Natural killer cell (primary cell): ENCODE measurements at regions not wholly inside any gene's neighbourhood (a gene's known extent, or its start where the extent isn't known, plus 50 kb on each side); places are given as distances from the start of the nearest gene placed in this dataset.

Source experiments
- ATAC-seq, 3 donors: fragments of 150-1000 bp in 2 of 3; fragments of 200-7000 bp in 1 of 3; cut with Tn5 transposase; 1 replicate in 1 of 3; 2 replicates in 2 of 3; pipeline ENCODE4 v1.10.0; 2021; ENCODE audit warnings: mild to moderate bottlenecking in 2 of 3, moderate library complexity in 2 of 3
- DNase-seq, 2 donors: peaks; one replicate each; pipeline versions ENCODE4 v3.0.0 to v3.0.0-alpha.2; 2013 to 2021; ENCODE audit warnings: mixed read lengths in 1 of 2
- H3K27ac ChIP-seq: one replicate; pipeline ENCODE4 v1.5.1; 2013; ENCODE audit warnings: mild to moderate bottlenecking, low read length
- H3K27me3 ChIP-seq: one replicate; pipeline ENCODE4 v1.6.1; 2013; ENCODE audit warnings: low read length; ENCODE audit not compliant: control insufficient read depth, insufficient read depth
- H3K36me3 ChIP-seq: one replicate; pipeline ENCODE4 v1.6.1; 2013; ENCODE audit warnings: low read length; ENCODE audit not compliant: control insufficient read depth, insufficient read depth
- H3K4me1 ChIP-seq: one replicate; pipeline ENCODE4 v1.6.1; 2013; ENCODE audit warnings: low read length; ENCODE audit not compliant: control insufficient read depth, insufficient read depth
- H3K4me3 ChIP-seq: one replicate; pipeline ENCODE4 v1.5.1; 2013; ENCODE audit warnings: low read length
- H3K9me3 ChIP-seq: one replicate; pipeline ENCODE4 v1.6.1; 2013; ENCODE audit warnings: low read length; ENCODE audit not compliant: control insufficient read depth, insufficient read depth
- H3K27ac Mint-ChIP-seq, 2 donors: one replicate each; pipeline ENCODE4 v1.8.0; 2022; ENCODE audit warnings: mild to moderate bottlenecking in 2 of 2, mixed read lengths in 2 of 2, moderate library complexity in 1 of 2
- H3K27me3 Mint-ChIP-seq, 2 donors: one replicate each; pipeline ENCODE4 v1.8.0; 2022; ENCODE audit warnings: low read depth in 2 of 2, mixed read lengths in 2 of 2
- H3K36me3 Mint-ChIP-seq: one replicate; pipeline ENCODE4 v1.8.0; 2022; ENCODE audit warnings: mixed read lengths
- H3K4me1 Mint-ChIP-seq, 2 donors: one replicate each; pipeline ENCODE4 v1.8.0; 2022; ENCODE audit warnings: mixed read lengths in 2 of 2
- H3K4me3 Mint-ChIP-seq: one replicate; pipeline ENCODE4 v1.8.0; 2022; ENCODE audit warnings: mild to moderate bottlenecking, moderate library complexity, mixed read lengths
- H3K9me3 Mint-ChIP-seq, 2 donors: one replicate each; pipeline ENCODE4 v1.8.0; 2022; ENCODE audit warnings: mixed read lengths in 2 of 2
- WGBS: methylation state at CpG from one replicate; pipeline ENCODE4 v1.1.7; 2013; ENCODE audit warnings: missing lambda C conversion rate; ENCODE audit not compliant: insufficient coverage; 5-methylcytosine and 5-hydroxymethylcytosine counted together
- intact Hi-C: fragments of 100-400 bp; cut with micrococcal nuclease; formaldehyde crosslinking; loops from one replicate; pipeline ENCODE4 v1.14.2; 2022
- TF ChIP-seq, protein P1 (sequence below): fragments of 200-600 bp; IDR thresholded peaks from one replicate; pipeline ENCODE4 v1.8.0; 2022; ENCODE audit warnings: antibody characterized with exemption

GRCh38 chr4:8702020-8702495, 109.5 kb downstream of the CPZ start:
- no peaks in the 10 kb centered on the region for H3K4me1 Mint-ChIP-seq
- H3K27ac Mint-ChIP-seq: peak overlapping the region in 1 of 2 donors; percentile 46
- H3K9me3 Mint-ChIP-seq: no peaks in the 10 kb centered on the region
- DNase-seq: no peak
- H3K27me3 ChIP-seq: no peaks in the 10 kb centered on the region
- TF ChIP-seq, protein P1, sequence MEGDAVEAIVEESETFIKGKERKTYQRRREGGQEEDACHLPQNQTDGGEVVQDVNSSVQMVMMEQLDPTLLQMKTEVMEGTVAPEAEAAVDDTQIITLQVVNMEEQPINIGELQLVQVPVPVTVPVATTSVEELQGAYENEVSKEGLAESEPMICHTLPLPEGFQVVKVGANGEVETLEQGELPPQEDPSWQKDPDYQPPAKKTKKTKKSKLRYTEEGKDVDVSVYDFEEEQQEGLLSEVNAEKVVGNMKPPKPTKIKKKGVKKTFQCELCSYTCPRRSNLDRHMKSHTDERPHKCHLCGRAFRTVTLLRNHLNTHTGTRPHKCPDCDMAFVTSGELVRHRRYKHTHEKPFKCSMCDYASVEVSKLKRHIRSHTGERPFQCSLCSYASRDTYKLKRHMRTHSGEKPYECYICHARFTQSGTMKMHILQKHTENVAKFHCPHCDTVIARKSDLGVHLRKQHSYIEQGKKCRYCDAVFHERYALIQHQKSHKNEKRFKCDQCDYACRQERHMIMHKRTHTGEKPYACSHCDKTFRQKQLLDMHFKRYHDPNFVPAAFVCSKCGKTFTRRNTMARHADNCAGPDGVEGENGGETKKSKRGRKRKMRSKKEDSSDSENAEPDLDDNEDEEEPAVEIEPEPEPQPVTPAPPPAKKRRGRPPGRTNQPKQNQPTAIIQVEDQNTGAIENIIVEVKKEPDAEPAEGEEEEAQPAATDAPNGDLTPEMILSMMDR: no peak
- H3K4me1 ChIP-seq: no peaks in the 10 kb centered on the region
- H3K36me3 Mint-ChIP-seq: no peaks in the 10 kb centered on the region
- no peaks in the 10 kb centered on the region for H3K36me3 ChIP-seq
- no peak for ATAC-seq
- 71% methylated on average over 10 of the region's 10 CpGs for WGBS
- no peaks in the 10 kb centered on the region for H3K27me3 Mint-ChIP-seq
- no peak overlapping the region for H3K4me3 ChIP-seq
- no peaks in the 10 kb centered on the region for H3K9me3 ChIP-seq
- intact Hi-C loops: no loop called here
- no peak overlapping the region for H3K27ac ChIP-seq
- H3K4me3 Mint-ChIP-seq: no peak overlapping the region

DNA sequence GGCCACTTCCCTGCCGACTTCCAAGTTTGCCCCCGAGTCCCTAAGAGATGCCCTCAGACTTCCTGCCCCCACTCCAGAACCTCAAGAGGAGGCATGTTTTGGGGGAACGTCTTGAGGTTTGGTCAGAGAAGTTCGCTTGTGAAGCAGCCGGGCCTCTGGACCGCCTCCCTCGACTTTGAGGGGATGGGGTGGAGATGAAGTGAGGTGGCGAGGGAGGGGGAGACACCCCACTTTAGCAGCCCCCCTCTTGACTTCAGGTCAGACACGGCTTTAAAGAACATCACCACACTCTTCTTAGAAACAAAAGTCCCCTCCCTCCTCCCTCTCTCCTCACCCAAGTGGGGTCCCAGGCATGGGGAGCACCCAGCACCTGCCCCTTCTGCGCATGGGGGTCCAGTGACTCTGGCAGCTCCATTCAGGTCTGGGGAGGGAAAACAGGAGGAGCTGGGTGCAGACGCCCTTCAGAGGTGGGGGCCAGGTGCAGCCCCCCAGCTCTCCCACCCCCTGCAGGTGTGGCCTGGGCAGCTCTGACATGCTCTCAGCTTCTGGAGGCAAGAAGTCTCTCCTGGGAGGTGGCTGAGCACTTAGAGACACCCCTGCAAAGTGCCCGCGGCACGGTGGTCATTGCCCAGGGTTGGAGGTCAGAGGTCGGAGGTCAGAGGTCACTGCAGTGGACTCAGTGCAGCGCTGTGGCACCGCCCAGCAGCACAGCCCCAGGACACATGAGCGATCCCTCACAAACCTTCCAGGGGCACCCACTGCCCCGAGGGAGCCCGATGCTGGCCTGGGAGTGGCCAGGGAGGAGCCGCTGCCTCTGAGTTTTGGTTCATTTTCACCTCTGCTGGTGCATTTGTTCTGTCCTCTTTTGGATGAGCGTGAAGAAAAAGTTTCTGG, 108.8 kb downstream of the CPZ start:
- Mint-ChIP-seq H3K27me3 (no peaks in the 10 kb centered on the region), H3K4me1 (no peaks in the 10 kb centered on the region), H3K27ac (no peak overlapping the region), H3K36me3 (no peaks in the 10 kb centered on the region), H3K4me3 (no peak overlapping the region), H3K9me3 (no peaks in the 10 kb centered on the region)
- Histone ChIP-seq H3K27me3 (no peaks in the 10 kb centered on the region), H3K27ac (no peak overlapping the region), H3K36me3 (no peaks in the 10 kb centered on the region), H3K9me3 (no peaks in the 10 kb centered on the region), H3K4me1 (no peaks in the 10 kb centered on the region), H3K4me3 (no peak overlapping the region)
- TF ChIP-seq, protein P1: no peak
- intact Hi-C loops: no loop called here
- DNase-seq: no peak
- WGBS: 83% methylated on average over 18 of the region's 22 CpGs
- no peak for ATAC-seq

DNA sequence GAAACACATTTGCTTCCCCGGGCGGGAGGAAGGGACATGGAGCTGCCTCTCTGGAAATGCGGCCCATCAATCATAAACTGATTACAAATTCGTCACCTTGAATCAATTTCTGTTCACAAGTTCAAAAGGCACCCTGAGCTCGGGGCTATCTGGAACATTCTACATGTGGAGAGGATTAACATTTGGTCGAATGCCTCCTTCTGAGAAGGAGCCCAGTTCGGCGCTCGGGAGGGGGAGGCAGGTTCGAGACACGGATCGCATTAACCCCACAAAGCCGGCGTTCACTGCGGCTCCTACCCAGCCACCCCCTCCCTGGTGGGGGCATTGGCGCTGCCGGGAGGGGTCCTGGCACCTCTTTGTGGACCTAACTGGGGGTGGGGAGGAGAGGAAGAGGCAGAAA, 108.0 kb downstream of the CPZ start:
- Histone ChIP-seq H3K36me3 (no peaks in the 10 kb centered on the region), H3K4me1 (no peaks in the 10 kb centered on the region), H3K27ac (no peak overlapping the region), H3K27me3 (no peaks in the 10 kb centered on the region), H3K9me3 (no peaks in the 10 kb centered on the region), H3K4me3 (no peak overlapping the region)
- 76% methylated on average over 14 of the region's 17 CpGs for WGBS
- intact Hi-C loops: no loop called here
- Mint-ChIP-seq H3K36me3 (no peaks in the 10 kb centered on the region), H3K27me3 (no peaks in the 10 kb centered on the region), H3K4me3 (no peak overlapping the region), H3K27ac (no peak overlapping the region), H3K9me3 (no peaks in the 10 kb centered on the region), H3K4me1 (no peaks in the 10 kb centered on the region)
- DNase-seq: no peak
- no peak for ATAC-seq
- TF ChIP-seq, protein P1: no peak
